DMS153 treated with DMSO at 0.1 percent for 48 hours (cell line): ENCODE measurements at regions not wholly inside any gene's neighbourhood (a gene's known extent, or its start where the extent isn't known, plus 50 kb on each side); places are given as distances from the start of the nearest gene placed in this dataset.
A peak's percentile ranks its signal among the peaks of the same experiment; 100 is the strongest.

Experiments
- DNase-seq: peaks from one replicate; lab custom pipeline; 2025; ENCODE audit not compliant: unreplicated experiment; lab: John Stamatoyannopoulos, UW

- DNase-seq = no peak
Observed at GRCh38 chr10:131621784-131622624, 278.8 kb upstream of the PPP2R2D start.

- DNase-seq = no peak
Observed at GRCh38 chr10:131625041-131625440, 275.8 kb upstream of the PPP2R2D start.

- no peak for DNase-seq
Observed at GRCh38 chr10:131626274-131626673, 274.5 kb upstream of the PPP2R2D start.

- no peak for DNase-seq
Observed at GRCh38 chr10:131629026-131629770, 271.6 kb upstream of the PPP2R2D start.

GRCh38 chr10:131630772-131631258 lies 270.0 kb upstream of the PPP2R2D start:
- DNase-seq = no peak

- no peak for DNase-seq
Observed at GRCh38 chr10:131631619-131632018, 269.2 kb upstream of the PPP2R2D start.

- DNase-seq = no peak
Observed at GRCh38 chr10:131635564-131636015, 265.2 kb upstream of the PPP2R2D start.

- no peak for DNase-seq
Observed at GRCh38 chr10:131636116-131636515, 264.7 kb upstream of the PPP2R2D start.

- no peak for DNase-seq
Observed at GRCh38 chr10:131636841-131637724, 263.7 kb upstream of the PPP2R2D start.

GRCh38 chr10:131638049-131638879 lies 262.5 kb upstream of the PPP2R2D start:
- no peak for DNase-seq

- DNase-seq = no peak
Observed at GRCh38 chr10:131638880-131639278, 261.9 kb upstream of the PPP2R2D start.

- no peak for DNase-seq
Observed at GRCh38 chr10:131640045-131640644, 260.7 kb upstream of the PPP2R2D start.

GRCh38 chr10:131641231-131641630 lies 259.6 kb upstream of the PPP2R2D start:
- DNase-seq = peak; percentile 46

- no peak for DNase-seq
Observed at GRCh38 chr10:131641898-131642297, 258.9 kb upstream of the PPP2R2D start.

GRCh38 chr10:131642966-131643365 lies 257.8 kb upstream of the PPP2R2D start:
- DNase-seq = no peak

GRCh38 chr10:131644289-131644688 lies 256.5 kb upstream of the PPP2R2D start:
- no peak for DNase-seq

GRCh38 chr10:131644864-131645658 lies 255.7 kb upstream of the PPP2R2D start:
- no peak for DNase-seq

- DNase-seq = no peak
Observed at GRCh38 chr10:131645756-131646155, 255.1 kb upstream of the PPP2R2D start.
